HT-29 (cell line): ENCODE measurements at regions not wholly inside any gene's neighbourhood (a gene's known extent, or its start where the extent isn't known, plus 50 kb on each side); places are given as distances from the start of the nearest gene placed in this dataset.
"Not testable (repeated sequence)": the region's sequence is repeated elsewhere in the genome, so short reads cannot be mapped to it uniquely, and the experiment has no call there.

Source experiments
- DNase-seq: peaks from one replicate; pipeline ENCODE4 v3.0.0-alpha.2; 2015; ENCODE audit warnings: low spot score

GRCh38 chr3:192968901-192969300, 51.2 kb upstream of the MB21D2 start:
- not testable (repeated sequence) for DNase-seq

GRCh38 chr3:192980632-192981031, 63.0 kb upstream of the MB21D2 start:
- no peak for DNase-seq

- DNase-seq: no peak
Measured at GRCh38 chr3:192986379-192986778, 68.7 kb upstream of the MB21D2 start.

- no peak for DNase-seq
Measured at GRCh38 chr3:192991356-192991755, 73.7 kb upstream of the MB21D2 start.

GRCh38 chr3:192992361-192992760, 74.7 kb upstream of the MB21D2 start:
- no peak for DNase-seq

- DNase-seq: no peak
Measured at GRCh38 chr3:192993411-192993810, 75.8 kb upstream of the MB21D2 start.

- DNase-seq: not testable (repeated sequence)
Measured at GRCh38 chr3:193001113-193001512, 83.5 kb upstream of the MB21D2 start.

GRCh38 chr3:193003624-193004023, 86.0 kb upstream of the MB21D2 start:
- DNase-seq: not testable (repeated sequence)

GRCh38 chr3:193008654-193009053, 91.0 kb upstream of the MB21D2 start:
- no peak for DNase-seq

GRCh38 chr3:193010191-193010590, 92.5 kb upstream of the MB21D2 start:
- DNase-seq: no peak

GRCh38 chr3:193011958-193012357, 94.3 kb upstream of the MB21D2 start:
- DNase-seq: no peak

GRCh38 chr3:193014902-193015301, 97.2 kb upstream of the MB21D2 start:
- no peak for DNase-seq

- DNase-seq: no peak
Measured at GRCh38 chr3:193016437-193016901, 98.8 kb upstream of the MB21D2 start.

- no peak for DNase-seq
Measured at GRCh38 chr3:193021506-193022010, 103.9 kb upstream of the MB21D2 start.

GRCh38 chr3:193023218-193023617, 105.6 kb upstream of the MB21D2 start:
- no peak for DNase-seq

GRCh38 chr3:193028258-193028657, 110.6 kb upstream of the MB21D2 start:
- DNase-seq: no peak

- DNase-seq: no peak
Measured at GRCh38 chr3:193029800-193030199, 112.1 kb upstream of the MB21D2 start.

GRCh38 chr3:193030276-193030675, 112.6 kb upstream of the MB21D2 start:
- no peak for DNase-seq

GRCh38 chr3:193031911-193032310, 114.3 kb upstream of the MB21D2 start:
- no peak for DNase-seq

GRCh38 chr3:193033226-193033780, 115.6 kb upstream of the MB21D2 start:
- no peak for DNase-seq

- DNase-seq: not testable (repeated sequence)
Measured at GRCh38 chr3:193037828-193038227, 120.2 kb upstream of the MB21D2 start.

- no peak for DNase-seq
Measured at GRCh38 chr3:193039058-193039457, 121.4 kb upstream of the MB21D2 start.

- DNase-seq: peak; percentile 67
Measured at GRCh38 chr3:193040836-193041672, 123.4 kb upstream of the MB21D2 start.
